Mucosa of descending colon (tissue), 3 donors: ENCODE measurements at regions not wholly inside any gene's neighbourhood (a gene's known extent, or its start where the extent isn't known, plus 50 kb on each side); places are given as distances from the start of the nearest gene placed in this dataset.

Source experiments
- ATAC-seq: fragments of 200-7000 bp; cut with Tn5 transposase; one replicate; pipeline ENCODE4 v1.9.1; 2020; ENCODE audit warnings: mild to moderate bottlenecking, moderate library complexity
- DNase-seq, 3 donors: peaks; one replicate each; pipeline ENCODE4 v3.0.0-alpha.2; 2020
- H3K36me3 ChIP-seq: fragments of 200-600 bp; one replicate; pipeline ENCODE4 v1.8.0; 2021; ENCODE audit warnings: low read depth, mild to moderate bottlenecking
- H3K4me1 ChIP-seq: fragments of 200-600 bp; one replicate; pipeline ENCODE4 v1.8.0; 2021; ENCODE audit warnings: low read depth, mild to moderate bottlenecking
- H3K4me3 ChIP-seq: fragments of 200-600 bp; one replicate; pipeline ENCODE4 v1.8.0; 2021; ENCODE audit warnings: mild to moderate bottlenecking
- H3K9me3 ChIP-seq: fragments of 200-600 bp; one replicate; pipeline ENCODE4 v1.8.0; 2021; ENCODE audit warnings: mild to moderate bottlenecking
- intact Hi-C, 2 donors: fragments of 100-400 bp; cut with DNase I in 1 of 2; cut with micrococcal nuclease in 1 of 2; formaldehyde crosslinking; loops; one replicate each; pipeline versions ENCODE4 v1.11.0 to v1.11.1; 2022; cut with DNase I, micrococcal nuclease
- TF ChIP-seq, protein P1 (sequence below): fragments of 200-600 bp; IDR thresholded peaks from one replicate; pipeline ENCODE4 v1.8.0; 2022; ENCODE audit warnings: antibody characterized with exemption, mild to moderate bottlenecking
- donor health status: DM: no; HTN: no; CAD: no; lungs with moderate emphysema.
- donor health status: DM: no; HTN: no; CAD: no.
- donor health status: DM: no; HTN: yes; CAD: no.

DNA sequence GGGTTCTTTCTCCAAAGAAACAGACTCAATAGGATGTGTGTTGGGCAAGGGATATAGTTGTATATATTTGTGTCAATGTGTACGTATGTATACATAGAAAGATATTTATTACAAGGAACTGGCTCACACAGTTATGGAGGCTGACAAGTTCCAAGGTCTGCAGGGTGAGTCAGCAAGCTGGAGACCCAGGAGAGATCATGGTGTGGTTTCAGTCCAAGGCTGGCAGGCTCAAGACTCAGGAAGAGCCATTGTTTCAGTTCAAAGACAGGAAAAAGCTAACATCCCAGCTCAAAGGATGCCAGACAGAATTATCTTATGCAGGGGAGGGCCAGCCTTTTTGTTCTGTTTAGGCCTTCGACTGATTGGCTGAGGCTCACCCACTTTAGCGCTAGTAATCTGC lies 89.9 kb upstream of the RALGAPA2 start:
- intact Hi-C loops = no loop called here
- no peak overlapping the region for H3K4me3 ChIP-seq
- TF ChIP-seq, protein P1, sequence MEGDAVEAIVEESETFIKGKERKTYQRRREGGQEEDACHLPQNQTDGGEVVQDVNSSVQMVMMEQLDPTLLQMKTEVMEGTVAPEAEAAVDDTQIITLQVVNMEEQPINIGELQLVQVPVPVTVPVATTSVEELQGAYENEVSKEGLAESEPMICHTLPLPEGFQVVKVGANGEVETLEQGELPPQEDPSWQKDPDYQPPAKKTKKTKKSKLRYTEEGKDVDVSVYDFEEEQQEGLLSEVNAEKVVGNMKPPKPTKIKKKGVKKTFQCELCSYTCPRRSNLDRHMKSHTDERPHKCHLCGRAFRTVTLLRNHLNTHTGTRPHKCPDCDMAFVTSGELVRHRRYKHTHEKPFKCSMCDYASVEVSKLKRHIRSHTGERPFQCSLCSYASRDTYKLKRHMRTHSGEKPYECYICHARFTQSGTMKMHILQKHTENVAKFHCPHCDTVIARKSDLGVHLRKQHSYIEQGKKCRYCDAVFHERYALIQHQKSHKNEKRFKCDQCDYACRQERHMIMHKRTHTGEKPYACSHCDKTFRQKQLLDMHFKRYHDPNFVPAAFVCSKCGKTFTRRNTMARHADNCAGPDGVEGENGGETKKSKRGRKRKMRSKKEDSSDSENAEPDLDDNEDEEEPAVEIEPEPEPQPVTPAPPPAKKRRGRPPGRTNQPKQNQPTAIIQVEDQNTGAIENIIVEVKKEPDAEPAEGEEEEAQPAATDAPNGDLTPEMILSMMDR = no peak
- no peaks in the 10 kb centered on the region for H3K36me3 ChIP-seq
- DNase-seq (no peak), ATAC-seq (peak; percentile 70)
- H3K9me3 ChIP-seq = no peaks in the 10 kb centered on the region
- H3K4me1 ChIP-seq = no peaks in the 10 kb centered on the region

DNA sequence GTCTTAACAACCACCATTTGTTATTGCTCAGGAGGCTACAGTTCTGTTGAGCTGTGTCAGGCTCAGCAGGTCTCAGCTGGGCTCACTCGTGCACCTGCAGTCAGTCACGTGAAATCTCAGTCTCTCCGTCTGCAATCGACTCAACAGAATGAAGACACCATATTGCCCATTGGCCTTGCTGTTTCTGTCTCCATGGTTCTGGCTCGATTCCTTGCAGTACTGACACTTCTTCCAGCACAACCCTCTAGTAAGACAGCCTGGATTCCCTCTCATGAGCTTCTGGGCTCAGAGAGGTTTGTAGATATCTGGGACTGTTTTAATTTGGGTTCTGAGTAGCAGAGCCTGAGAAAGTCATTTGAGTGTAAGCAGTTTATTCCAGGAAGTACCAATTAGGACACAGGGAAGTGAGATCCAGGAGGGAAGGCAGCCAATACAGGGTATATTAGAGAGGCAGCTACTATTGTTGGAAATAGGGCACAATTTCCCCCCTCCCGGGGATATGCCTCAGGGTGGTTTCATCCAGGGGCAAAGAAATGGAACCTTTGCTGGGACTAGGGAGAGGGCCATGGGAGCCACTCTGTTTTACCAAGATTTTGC lies 87.4 kb upstream of the RALGAPA2 start:
- Histone ChIP-seq H3K9me3 (no peaks in the 10 kb centered on the region), H3K36me3 (no peaks in the 10 kb centered on the region), H3K4me1 (no peaks in the 10 kb centered on the region), H3K4me3 (no peak overlapping the region)
- ATAC-seq = no peak
- TF ChIP-seq, protein P1 = no peak
- intact Hi-C loops = no loop called here
- no peak for DNase-seq

DNA sequence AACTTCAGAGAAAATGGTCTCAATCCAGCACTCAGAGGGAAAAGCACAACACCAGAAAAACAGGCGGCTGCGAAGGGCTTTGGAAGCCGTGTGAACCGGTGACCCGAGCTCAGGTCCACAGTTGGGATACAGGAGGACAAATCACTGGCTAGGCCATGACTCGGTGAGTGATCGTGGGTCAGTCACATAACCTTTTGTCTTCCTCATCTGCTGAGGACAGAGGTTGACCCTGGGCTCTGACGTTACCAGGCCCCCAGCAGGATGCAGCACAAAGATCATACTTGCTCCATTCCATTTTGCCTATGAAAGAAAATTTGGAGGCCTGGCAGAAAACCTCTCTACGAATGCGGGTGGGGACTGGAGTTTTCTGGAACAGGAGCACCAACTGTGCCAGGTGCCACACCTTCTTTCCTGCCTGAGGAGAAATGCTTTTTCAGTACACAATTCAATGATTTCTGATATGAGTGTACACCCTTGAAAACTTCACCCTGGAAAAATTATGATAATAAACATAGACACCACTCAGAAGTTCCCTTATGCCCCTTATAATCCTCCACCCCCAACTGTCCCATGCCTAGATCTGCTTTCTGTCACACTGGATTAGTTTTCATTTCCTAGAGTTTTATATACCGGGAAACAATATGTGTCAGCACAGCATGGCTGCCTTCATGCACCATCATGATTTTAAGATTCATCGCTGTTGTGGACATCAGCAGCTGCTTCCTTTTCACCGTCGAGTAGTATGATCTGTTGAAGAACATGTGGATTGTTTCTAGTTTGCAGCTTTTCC lies 85.3 kb upstream of the RALGAPA2 start:
- ATAC-seq (no peak), DNase-seq (no peak)
- no peak overlapping the region for H3K4me3 ChIP-seq
- intact Hi-C loops = no loop called here
- no peaks in the 10 kb centered on the region for H3K4me1 ChIP-seq
- TF ChIP-seq, protein P1 = no peak
- no peaks in the 10 kb centered on the region for H3K9me3 ChIP-seq
- no peaks in the 10 kb centered on the region for H3K36me3 ChIP-seq

DNA sequence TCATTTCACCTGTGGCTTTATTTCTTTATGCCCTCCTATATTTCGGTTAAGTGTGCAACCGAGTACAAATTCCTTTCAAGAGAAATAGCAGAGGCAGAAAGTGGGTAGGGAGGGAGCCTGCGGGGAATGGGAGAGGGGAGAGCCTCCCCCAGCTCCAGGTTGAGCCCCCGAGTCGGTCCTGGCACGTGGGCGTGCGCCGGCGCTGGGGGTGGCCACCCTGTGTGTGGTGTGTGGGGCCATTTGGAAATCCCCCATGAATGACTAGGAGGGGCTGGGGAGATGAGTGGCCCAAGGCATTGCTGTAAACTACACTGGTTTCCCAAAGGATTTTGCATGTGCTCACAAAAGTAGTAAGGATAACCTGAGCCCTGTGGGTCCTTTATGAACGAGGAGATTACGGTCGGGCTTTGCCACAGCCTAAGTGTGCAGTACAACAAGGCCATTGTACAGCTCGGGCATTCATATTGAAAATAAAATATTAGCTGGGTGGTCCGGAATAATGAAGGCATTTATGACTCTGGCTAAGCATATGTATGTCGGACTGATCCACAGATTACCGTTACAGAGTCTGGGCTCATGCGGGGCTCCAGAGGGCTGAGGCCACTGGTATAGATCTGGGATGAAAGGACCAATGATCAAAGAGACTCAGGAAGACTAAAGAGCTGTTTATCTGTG lies 84.5 kb upstream of the RALGAPA2 start:
- ATAC-seq = no peak
- no peak overlapping the region for H3K4me3 ChIP-seq
- DNase-seq = no peak
- no peaks in the 10 kb centered on the region for H3K9me3 ChIP-seq
- TF ChIP-seq, protein P1 = no peak
- no peaks in the 10 kb centered on the region for H3K36me3 ChIP-seq
- intact Hi-C loops = no loop called here
- H3K4me1 ChIP-seq = no peaks in the 10 kb centered on the region

DNA sequence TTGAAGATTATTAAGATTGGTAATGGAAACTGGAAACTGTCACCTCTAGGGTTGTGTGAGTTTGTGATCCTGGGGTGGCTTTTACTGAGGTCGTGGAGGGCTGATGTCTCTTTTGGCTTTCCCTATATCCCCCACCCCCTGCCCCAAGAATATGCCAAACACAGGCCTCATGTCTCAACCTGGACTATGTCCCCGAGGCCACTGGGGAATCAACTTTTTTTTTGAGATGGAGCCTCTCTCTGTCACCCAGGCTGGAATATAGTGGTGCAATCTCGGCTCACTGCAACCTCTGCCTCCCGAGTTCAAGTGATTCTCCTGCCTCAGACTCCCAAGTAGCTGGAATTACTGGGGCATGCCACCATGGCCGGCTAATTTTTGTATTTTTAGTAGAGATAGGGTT lies 83.3 kb upstream of the RALGAPA2 start:
- no peak overlapping the region for H3K4me3 ChIP-seq
- no peaks in the 10 kb centered on the region for H3K9me3 ChIP-seq
- intact Hi-C loops = no loop called here
- no peaks in the 10 kb centered on the region for H3K36me3 ChIP-seq
- DNase-seq (no peak), ATAC-seq (no peak)
- no peaks in the 10 kb centered on the region for H3K4me1 ChIP-seq
- TF ChIP-seq, protein P1 = no peak
